PC-9 (cell line): ENCODE measurements at regions not wholly inside any gene's neighbourhood (a gene's known extent, or its start where the extent isn't known, plus 50 kb on each side); places are given as distances from the start of the nearest gene placed in this dataset.

Experiments used
- BruUV-seq: library from RNA; stranded (reverse); fragments of 400-500 nt; replicated peaks from 2 replicates; lab custom pipeline; 2021; lab: Mats Ljungman, UMichigan
- CTCF ChIA-PET: fragments of 300-600 bp; sonication (Branson Sonifier 250); formaldehyde crosslinking; loops from one replicate; lab custom pipeline; 2022; ENCODE audit warnings: antibody characterized with exemption; lab: Charles Lee
- POLR2A ChIA-PET: fragments of 300-600 bp; sonication (Branson Sonifier 250); formaldehyde crosslinking; loops from one replicate; lab custom pipeline; 2022; ENCODE audit warnings: antibody characterized with exemption; ENCODE audit not compliant: unreplicated experiment; lab: Charles Lee
- DNase-seq, 2 experiments: peaks; one replicate each; pipeline versions ENCODE4 v3.0.0 to v3.0.0-alpha.2; 2015 to 2022; ENCODE audit warnings: mixed read lengths in 1 of 2
- H2AFZ ChIP-seq: fragments of 200-600 bp; sonication (generic); 2 replicates; pipeline ENCODE4 v1.8.1; 2017; ENCODE audit warnings: antibody characterized with exemption
- H3F3A ChIP-seq: fragments of 200-600 bp; sonication (generic); 2 replicates; pipeline ENCODE4 v1.8.1; 2017; ENCODE audit warnings: antibody characterized with exemption, mild to moderate bottlenecking, low read depth; ENCODE audit not compliant: insufficient read depth
- H3K27ac ChIP-seq: fragments of 200-600 bp; sonication (generic); 2 replicates; pipeline ENCODE4 v1.6.1; 2016; ENCODE audit warnings: mixed run types
- H3K27me3 ChIP-seq: fragments of 200-600 bp; sonication (generic); 2 replicates; pipeline ENCODE4 v1.6.1; 2016; ENCODE audit warnings: low read depth, mixed run types; ENCODE audit not compliant: insufficient read depth
- H3K36me3 ChIP-seq: fragments of 200-600 bp; sonication (generic); 2 replicates; pipeline ENCODE4 v1.6.1; 2016; ENCODE audit warnings: low read depth, mixed run types
- H3K4me1 ChIP-seq: fragments of 200-600 bp; sonication (generic); replicated peaks from 2 replicates; pipeline ENCODE4 v1.6.1; 2016; ENCODE audit warnings: mixed run types; ENCODE audit not compliant: insufficient read depth
- H3K4me2 ChIP-seq: fragments of 200-600 bp; sonication (generic); 2 replicates; pipeline ENCODE4 v1.6.1; 2017; ENCODE audit warnings: mixed run types
- H3K4me3 ChIP-seq: fragments of 200-600 bp; sonication (generic); 2 replicates; pipeline ENCODE4 v1.6.1; 2016; ENCODE audit warnings: mixed run types
- H3K79me2 ChIP-seq: fragments of 200-600 bp; sonication (generic); 2 replicates; pipeline ENCODE4 v1.6.1; 2017; ENCODE audit warnings: low read depth, mixed run types
- H3K9me2 ChIP-seq: fragments of 200-600 bp; sonication (generic); 2 replicates; pipeline ENCODE4 v1.8.1; 2017; ENCODE audit warnings: mild to moderate bottlenecking; ENCODE audit not compliant: insufficient read depth
- H3K9me3 ChIP-seq: fragments of 200-600 bp; sonication (generic); 2 replicates; pipeline ENCODE4 v1.8.1; 2016; ENCODE audit warnings: low read depth; ENCODE audit not compliant: insufficient read depth
- H4K20me1 ChIP-seq: fragments of 200-600 bp; sonication (generic); 2 replicates; pipeline ENCODE4 v1.8.1; 2017; ENCODE audit not compliant: insufficient read depth
- CTCF ChIP-seq: fragments of 200-600 bp; sonication (generic); conservative IDR thresholded peaks from 2 replicates; pipeline ENCODE4 v1.6.1; 2017; ENCODE audit warnings: mixed run types, antibody characterized with exemption, mild to moderate bottlenecking, moderate library complexity
- EZH2 ChIP-seq: fragments of 200-600 bp; sonication (generic); IDR thresholded peaks from 2 replicates; pipeline ENCODE4 v1.8.0; 2017; ENCODE audit warnings: antibody characterized with exemption, low read depth
- intact Hi-C: fragments of 100-400 bp; cut with micrococcal nuclease; formaldehyde crosslinking; loops from one replicate; pipeline ENCODE4 v1.10.0; 2022; ENCODE audit not compliant: unreplicated experiment

- Histone ChIP-seq H4K20me1 (no peaks in the 10 kb centered on the region), H3K36me3 (no peaks in the 10 kb centered on the region), H3K4me3 (no peak overlapping the region), H3F3A (peaks cover 12% of the 10 kb centered on the region), H3K27ac (no peak overlapping the region), H3K79me2 (no peaks in the 10 kb centered on the region), H3K27me3 (no peaks in the 10 kb centered on the region), H3K9me3 (no peaks in the 10 kb centered on the region), H3K4me1 (peaks cover 11% of the 10 kb centered on the region), H3K9me2 (no peaks in the 10 kb centered on the region), H2AFZ (no peak overlapping the region), H3K4me2 (no peak overlapping the region)
- BruUV-seq = no TSS peak
- intact Hi-C loops = no loop called here
- no peak for DNase-seq
- TF ChIP-seq CTCF (no peak), EZH2 (no peak)
- CTCF ChIA-PET = interaction anchor here (0.6 kb wide), 1 partner anchor 414 kb away, joined by 4 read pairs; no protein-coding TSS in a partner anchor
- POLR2A ChIA-PET = no interaction called here
Observed at GRCh38 chr6:137685798-137686375, 181.2 kb upstream of the TNFAIP3 start.

- POLR2A ChIA-PET = no interaction called here
- DNase-seq = no peak
- H3K4me2 ChIP-seq = no peak overlapping the region
- CTCF ChIA-PET = no interaction called here
- intact Hi-C loops = no loop called here
- peaks cover 4% of the 10 kb centered on the region for H3K4me1 ChIP-seq
- no peaks in the 10 kb centered on the region for H3K36me3 ChIP-seq
- no peaks in the 10 kb centered on the region for H4K20me1 ChIP-seq
- H3F3A ChIP-seq = no peaks in the 10 kb centered on the region
- peak overlapping the region; percentile 35; the same call in 1 of the 2 replicates for H2AFZ ChIP-seq
- no peaks in the 10 kb centered on the region for H3K9me3 ChIP-seq
- no peak for TF ChIP-seq EZH2
- TF ChIP-seq CTCF = no peak
- H3K4me3 ChIP-seq = no peak overlapping the region
- H3K79me2 ChIP-seq = no peaks in the 10 kb centered on the region
- BruUV-seq = no TSS peak
- no peaks in the 10 kb centered on the region for H3K9me2 ChIP-seq
- no peak overlapping the region for H3K27ac ChIP-seq
- H3K27me3 ChIP-seq = no peaks in the 10 kb centered on the region
Observed at GRCh38 chr6:137687818-137688217, 179.2 kb upstream of the TNFAIP3 start.

- DNase-seq = no peak
- no peak for TF ChIP-seq EZH2
- no peak for TF ChIP-seq CTCF
- intact Hi-C loops = no loop called here
- no peak overlapping the region for H3K4me3 ChIP-seq
- no TSS peak for BruUV-seq
- H3K9me3 ChIP-seq = no peaks in the 10 kb centered on the region
- H3K79me2 ChIP-seq = no peaks in the 10 kb centered on the region
- H3K4me2 ChIP-seq = no peak overlapping the region
- POLR2A ChIA-PET = no interaction called here
- peak overlapping the region; percentile 35; the same call in 1 of the 2 replicates for H2AFZ ChIP-seq
- H3K4me1 ChIP-seq = peaks cover 9% of the 10 kb centered on the region
- no peaks in the 10 kb centered on the region for H3K9me2 ChIP-seq
- no peaks in the 10 kb centered on the region for H3K36me3 ChIP-seq
- H3K27ac ChIP-seq = no peak overlapping the region
- H3K27me3 ChIP-seq = no peaks in the 10 kb centered on the region
- no peaks in the 10 kb centered on the region for H3F3A ChIP-seq
- H4K20me1 ChIP-seq = no peaks in the 10 kb centered on the region
- CTCF ChIA-PET = no interaction called here
Observed at GRCh38 chr6:137688230-137688971, 178.7 kb upstream of the TNFAIP3 start.
